DMS 273 treated with DMSO at 0.1 percent for 48 hours (cell line): ENCODE measurements at regions not wholly inside any gene's neighbourhood (a gene's known extent, or its start where the extent isn't known, plus 50 kb on each side); places are given as distances from the start of the nearest gene placed in this dataset.
"Not testable (repeated sequence)": the region's sequence is repeated elsewhere in the genome, so short reads cannot be mapped to it uniquely, and the experiment has no call there.

ENCODE experiments used
- DNase-seq: peaks from one replicate; lab custom pipeline; 2025; lab: John Stamatoyannopoulos, UW

DNA sequence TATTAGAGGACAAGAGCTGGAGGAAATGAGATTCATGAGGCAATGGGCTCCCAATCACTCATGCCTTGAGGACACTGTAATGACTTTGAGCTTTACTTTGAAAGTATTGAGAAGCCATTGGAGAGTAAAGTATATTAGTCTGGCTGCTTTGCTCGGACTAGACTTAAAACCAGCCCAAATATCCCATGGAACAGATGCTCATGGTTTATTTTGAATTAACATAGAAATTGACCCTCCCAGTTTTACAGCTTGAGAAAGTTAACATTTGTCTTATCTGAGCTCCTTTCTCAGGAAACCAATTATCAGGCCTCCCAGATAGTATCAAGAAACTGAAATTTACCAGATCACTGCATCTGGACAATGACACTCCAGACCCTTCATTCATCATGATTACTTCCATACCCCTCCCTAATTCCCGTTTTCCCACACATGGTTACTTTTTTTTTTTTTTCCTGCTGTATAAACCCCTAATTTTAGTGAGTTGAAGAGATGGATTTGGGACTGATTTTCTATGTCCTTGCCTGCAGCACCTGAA, 270.8 kb upstream of the SMIM30 start:
- no peak for DNase-seq

DNA sequence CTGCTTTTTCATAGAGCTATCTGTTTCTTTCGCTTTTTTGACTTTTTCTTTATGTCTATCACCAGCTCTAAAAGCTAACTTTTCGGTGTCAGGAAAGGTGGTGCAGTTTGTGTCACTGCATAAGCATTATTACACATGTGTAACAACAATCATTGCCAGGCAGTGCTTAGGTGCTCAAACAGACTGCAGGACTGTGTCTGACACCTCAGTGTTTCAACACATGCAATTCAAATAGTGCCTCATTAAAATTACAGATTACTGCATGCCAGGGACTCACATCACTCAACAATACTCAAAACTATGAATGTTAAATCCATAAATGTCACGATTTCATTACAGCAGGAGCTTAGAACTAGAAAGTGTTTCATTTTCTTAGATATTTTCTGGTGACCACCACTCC, 265.3 kb upstream of the SMIM30 start:
- no peak for DNase-seq

DNA sequence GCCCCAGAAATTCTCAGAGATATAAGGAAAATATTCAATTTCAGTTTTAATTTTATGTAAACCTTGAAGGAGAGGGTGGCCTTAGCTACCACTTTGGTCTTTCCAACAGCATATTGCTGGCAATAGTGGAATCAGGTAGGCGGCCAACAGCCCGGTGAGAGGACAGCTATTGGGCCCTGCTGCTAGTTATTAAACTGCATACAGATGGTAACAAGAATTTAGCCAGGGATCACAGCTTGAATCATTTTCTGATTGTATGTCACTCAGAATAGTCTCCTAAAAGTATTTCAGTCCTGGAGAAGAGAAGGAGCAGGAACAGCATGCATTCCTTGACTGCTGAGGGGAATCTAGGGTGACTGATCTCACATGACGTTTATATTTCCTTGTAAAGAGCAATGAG, 261.4 kb upstream of the SMIM30 start:
- no peak for DNase-seq

DNA sequence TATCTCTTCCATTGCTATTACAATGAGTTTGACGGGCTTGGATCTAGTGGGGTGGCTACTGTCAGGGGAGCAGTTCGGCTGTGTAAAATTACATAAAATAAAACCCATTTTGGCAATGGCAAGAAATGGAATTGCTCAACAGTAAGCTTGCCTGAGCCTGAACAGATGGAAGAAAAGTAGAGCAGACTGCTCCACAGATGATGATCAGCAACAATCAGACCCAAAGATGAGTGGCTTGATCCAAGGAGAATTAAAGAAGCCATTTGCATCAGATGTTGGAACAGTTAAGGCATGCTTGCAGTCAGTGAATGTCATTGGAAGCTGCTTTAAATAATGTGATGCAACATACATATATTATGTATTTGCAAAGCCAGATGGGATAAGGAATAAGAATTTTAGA, 256.6 kb upstream of the SMIM30 start:
- DNase-seq, result peak; percentile 76

DNA sequence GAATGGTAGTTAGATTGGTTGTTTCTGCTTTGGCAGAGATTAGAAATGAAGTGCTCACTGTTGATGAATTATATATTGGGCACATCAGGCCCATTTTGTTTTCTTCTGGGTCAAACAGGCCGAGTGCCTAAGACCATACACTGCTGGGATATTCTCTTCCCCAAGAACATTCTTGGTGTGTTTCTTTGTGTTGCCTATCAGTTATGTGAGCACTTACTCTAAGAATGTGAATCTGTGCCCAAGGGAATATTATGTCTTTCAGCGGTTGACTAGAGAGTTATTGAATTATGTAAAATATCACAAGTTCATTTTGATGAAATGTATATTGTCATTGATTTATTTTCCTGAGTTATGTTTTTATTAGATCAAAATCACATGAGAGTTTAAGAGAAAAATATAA, 255.5 kb upstream of the SMIM30 start:
- no peak for DNase-seq

DNA sequence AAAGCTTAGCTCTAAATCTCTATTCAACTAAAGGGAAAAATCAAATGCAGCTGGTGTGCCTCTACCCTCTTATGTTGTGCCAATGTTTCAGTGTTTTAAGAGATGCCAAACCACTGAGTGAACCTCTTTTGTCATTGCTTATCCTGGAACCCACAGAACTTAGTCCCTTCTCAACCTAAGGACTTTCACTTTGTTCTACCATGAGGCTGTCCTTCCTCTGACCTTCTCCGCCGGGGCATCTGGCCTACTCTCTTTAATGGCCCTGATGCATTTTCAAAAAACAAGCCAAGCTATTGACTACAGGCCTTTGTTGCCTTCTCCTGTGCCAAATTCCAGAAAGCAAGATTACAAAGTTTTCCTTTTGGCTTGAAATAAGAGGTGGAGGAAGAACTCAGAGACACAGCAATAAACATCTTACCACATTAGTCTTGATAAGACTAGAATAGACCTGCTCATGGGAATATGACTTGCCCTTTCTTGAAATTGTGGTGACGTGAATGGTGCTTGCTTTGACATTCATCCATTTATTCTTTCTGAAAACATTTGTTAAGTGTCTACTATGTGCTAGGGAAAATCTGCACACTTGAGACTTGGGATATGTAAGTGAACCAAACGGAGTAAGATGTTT, 253.2 kb upstream of the SMIM30 start:
- DNase-seq, result no peak

DNA sequence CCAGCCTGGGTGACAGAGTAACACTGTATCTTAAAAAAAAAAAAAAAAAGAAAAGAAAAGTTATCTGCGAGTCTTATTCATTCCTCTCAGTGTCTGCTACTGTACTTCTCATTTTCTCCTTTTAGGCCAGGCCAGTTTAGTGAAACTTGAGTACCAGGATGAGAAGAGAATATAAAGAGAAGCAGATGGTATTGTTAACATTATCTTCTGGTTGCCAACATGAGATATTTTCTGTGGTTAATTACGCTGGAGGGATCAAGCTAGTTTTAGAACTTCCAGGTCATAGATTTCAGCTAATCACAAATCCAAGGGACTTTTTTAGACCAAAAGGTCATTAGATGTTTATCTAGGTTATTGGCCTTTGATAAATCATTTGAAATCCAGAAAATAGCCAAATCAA, 252.6 kb upstream of the SMIM30 start:
- peak; percentile 74 for DNase-seq

DNA sequence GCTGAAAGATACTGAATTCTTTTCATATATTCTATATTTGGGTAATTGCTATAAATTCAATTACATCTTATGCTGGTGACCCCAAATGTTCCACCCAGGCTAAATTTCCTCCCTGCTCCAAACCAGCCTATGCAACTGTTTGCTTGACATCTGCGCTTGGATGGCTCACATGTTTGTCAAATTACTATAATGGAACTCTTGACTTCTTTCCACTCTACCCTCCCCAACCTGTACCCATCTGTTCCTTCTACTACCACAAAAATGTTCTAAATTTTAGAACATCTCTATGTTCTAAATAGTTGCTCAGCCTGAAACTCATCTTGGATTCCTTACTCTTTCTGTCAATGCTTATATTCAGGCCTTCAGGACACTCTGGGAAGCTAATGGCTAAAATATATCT, 249.9 kb upstream of the SMIM30 start:
- DNase-seq, result no peak

DNA sequence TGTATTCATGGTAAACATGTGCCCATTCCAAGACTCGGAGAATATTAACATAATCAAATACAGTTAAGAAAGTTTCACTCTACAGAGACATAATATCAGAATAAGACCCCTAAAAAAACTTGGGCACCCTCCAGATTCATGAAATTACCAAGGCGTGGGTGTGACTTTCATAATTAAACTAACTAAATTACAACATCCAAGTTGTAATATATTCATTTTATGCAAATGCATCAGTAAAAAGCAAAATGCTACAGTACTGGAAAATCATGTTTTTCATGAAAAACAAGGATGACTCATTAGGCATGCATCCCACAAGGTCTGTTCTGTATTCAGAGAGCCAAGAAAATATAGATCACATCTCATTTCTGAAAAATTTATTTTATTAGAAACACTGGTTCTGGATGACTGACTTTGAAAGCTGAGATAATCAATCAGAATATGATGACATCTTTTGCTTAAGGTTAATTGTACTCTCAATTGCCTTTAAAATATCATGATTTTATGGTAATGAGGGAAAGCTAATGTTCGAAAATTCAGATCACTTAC, 248.8 kb upstream of the SMIM30 start:
- no peak for DNase-seq

DNA sequence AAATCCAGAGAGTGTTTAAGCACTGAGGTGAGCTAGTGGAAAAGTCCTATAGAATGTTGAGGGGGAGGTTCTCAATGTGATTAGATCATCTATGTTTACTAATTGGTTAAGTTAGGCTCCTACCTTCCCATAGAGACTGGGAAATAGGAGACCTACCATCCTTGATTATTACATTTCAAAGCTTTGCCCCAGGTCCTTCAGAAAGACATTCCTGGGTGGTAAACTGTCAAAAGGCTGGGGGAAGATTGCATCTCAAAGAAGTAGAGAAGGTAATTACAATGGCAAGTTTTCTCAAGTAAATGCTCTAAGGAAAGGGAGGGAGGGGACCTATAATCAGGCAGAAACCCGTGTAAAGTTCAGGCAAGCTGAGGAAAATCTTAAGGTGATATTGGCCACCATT, 247.8 kb upstream of the SMIM30 start:
- DNase-seq, result no peak

DNA sequence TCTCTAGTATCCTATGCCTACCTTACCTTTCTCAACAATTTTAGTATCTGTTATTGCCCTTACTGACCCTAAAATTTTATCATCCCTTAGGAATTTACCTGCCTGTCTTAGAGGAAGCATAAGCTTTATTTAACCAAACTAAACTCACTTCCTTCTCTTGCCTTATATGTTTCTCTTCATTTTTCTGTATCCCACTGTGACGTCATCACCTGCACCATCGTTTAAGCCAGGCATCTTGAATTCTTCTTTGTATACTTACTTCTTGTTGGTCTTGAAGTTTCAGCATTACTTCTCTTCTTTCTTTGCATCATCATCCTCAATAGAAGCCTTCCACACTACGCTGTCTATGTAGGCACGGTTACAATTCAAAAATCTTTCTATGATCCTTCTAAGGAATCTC, 231.0 kb upstream of the SMIM30 start:
- DNase-seq, result no peak

DNA sequence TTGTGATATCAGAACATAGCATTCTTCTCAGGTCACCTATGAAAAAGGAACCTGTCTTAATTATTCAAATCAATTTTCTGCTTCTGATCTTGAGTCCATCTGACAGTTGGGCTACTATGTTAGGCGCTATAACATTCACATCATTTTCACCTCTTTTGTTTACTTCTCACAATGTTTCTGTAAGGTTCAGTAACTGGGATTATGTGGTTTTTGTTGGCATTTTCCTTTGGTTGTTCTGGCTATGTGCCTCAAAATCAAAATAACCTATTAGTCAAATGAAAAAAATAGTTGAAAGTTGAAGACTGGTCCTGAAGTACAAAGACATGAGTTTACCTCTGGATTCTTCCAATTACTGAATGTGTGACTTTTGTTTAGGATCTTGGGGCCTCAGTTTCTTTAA, 221.3 kb upstream of the SMIM30 start:
- DNase-seq, result no peak

DNA sequence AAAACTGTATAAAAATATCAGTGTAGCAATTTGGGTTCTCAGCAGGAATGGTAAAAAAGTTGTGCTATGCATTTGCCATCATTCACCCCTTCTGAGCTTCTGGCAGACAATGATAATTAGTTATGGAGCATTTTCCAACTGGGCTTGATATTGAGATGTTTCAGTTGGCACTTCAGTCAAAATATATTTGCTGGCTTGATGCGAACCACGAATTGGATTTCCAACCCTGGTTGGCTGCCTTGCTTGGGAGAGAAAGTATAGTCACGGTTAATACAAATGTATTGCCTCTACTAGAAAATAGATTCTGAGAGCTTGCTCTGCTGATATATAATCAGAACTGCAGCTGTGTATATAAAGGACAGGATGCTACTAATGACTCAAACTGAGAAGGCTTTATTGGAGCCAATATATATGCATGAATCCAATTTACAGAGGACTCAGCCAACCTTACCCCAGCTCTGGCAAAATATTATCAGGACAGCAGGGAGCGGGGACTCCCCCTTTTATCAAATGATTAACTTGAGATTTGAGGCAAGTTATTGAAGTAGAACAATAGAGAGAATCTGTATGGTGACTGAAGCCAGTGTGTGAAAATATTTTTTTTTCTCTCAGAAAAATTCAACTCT, 219.8 kb upstream of the SMIM30 start:
- no peak for DNase-seq

DNA sequence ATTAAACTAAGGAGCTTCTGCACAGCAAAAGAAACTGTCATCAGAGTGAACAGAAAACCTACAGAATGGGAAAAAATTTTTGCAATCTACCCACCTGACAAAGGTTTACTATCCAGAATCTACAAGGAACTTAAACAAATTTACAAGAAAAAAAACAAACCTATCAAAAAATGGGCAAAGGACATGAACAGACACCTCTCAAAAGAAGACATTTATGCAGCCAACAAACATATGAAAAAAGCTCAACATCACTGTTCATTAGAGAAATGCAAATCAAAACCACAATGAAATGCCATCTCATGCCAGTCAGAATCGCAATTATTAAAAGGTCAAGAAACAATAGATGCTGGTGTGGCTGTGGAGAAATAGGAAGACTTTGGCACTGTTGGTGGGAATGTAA, 218.5 kb upstream of the SMIM30 start:
- not testable (repeated sequence) for DNase-seq

DNA sequence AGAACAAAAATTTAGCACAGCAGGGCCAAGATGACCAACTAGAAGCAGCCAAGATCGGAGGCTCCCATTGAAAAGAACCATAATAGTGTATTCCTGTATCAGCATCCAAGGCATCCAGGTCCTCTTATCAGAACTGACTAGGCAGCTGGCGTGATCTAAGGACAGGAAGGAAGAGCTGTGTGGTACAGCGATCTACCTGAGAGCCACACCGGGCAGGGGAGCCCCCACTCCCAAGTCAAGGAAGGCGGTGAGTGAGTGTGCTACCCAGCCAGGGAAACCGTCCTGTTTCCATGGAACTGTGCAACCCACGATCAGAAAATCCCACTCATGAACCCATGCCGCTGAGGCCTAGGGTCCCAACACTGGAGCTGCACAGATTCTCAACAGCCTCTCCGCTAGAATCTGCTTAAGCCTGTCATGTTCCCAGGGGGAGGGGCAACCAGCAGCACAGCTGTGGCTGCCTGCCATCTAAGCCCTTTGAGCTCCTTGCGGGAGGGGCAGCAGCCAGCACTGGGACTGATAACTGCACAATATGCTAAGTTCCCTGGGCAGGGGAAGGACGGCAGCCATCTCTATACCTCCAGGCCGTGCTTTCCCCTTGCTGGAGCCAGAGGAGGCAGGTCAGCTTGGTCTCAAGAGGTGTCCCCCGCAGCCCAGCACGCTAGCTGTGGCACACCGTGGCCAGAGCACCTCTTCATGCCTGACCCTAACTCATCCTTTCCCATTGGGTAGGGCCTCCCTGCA, 213.0 kb upstream of the SMIM30 start:
- DNase-seq, result no peak

DNA sequence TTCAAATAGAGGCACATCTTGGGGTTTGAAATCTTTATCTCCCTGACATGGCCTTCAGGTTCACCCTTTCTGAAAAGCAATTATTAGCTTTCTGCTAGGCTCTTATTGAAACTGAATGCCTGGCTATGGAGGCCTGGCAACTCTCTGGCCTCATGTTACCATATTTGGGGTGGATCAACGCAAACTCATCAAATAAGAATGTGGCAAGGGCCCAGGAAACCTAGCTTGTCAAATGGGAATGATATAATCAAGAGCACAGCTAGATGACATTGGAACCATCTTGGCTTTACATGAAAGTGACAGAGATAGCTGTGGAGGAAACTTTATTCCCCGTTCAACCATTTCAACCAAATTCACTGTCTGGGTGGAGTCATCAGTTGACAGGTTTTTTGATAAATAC, 202.8 kb upstream of the SMIM30 start:
- no peak for DNase-seq

DNA sequence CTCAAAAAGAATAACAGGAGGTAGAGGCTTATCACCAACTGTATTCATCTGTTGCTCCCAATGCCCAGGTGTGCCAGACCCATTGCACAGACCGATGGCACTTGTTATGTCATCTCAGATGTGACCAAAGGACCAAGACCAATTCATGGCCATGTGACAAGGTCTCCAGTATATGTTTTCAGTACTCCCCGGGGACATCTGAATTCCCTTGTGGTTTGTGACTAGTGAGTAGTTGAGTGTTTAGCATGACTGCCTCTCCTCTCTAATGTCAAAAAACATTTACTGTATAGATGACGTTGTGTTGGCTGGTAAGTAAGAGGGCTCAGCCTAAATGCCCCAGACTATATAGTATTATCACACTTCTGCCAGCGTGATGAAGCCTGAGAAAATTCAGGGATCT, 202.1 kb upstream of the SMIM30 start:
- DNase-seq, result no peak

DNA sequence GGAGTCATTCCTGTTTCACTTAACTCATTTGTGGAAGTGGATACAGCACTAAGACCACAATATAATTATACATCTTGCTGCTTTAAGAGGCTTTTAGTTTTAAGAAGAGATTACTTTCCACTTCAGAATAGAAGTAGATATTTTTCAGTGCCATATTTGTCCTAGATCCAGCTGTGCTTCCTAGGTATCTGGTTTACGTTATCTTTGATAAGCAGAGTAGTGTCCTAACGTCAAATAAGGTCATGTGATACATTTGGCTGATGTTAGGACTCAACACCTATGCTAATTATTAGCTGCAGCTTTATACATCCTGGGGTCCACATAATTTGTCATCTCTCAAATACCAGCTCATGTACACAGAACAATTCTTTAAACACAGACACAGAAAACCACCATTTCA, 196.2 kb upstream of the SMIM30 start:
- DNase-seq, result no peak

DNA sequence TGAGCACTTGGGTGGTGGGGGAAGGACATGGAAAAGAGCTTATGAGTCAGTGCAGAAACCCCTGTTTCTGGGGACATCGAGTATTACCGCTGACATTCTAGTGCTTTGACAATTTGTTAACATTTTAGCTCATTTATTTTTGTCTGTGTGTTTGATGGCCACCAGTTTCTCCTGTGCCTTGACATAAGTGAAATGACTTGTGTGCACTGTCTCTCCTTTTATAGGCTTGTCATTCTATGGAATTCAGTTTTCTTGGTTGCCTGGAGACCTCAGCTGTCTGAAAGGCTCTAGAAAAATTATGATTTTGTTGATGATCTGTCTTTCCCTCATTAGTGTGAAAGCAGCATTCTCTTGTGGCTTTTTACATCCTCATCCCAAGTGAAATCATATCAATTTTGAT, 190.0 kb upstream of the SMIM30 start:
- no peak for DNase-seq

DNA sequence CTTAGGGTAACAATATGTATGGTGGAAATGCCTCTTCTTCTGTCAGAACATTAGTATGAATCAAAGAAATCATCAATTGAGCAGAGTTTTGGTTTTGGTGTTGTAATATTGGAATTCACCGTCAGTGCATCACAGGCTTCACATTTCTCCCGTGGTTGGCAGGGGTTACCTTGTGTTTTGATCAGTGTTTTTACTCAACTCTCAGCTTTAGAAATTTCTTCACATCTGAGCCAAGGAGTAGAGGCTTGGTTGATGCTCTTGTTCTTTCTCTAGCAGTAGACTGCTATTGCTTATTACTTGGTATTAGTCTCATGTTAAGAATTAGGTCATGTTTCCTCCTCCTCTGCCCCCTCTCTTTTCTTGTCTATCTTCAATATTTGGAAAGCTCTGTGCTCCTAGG, 188.8 kb upstream of the SMIM30 start:
- no peak for DNase-seq

DNA sequence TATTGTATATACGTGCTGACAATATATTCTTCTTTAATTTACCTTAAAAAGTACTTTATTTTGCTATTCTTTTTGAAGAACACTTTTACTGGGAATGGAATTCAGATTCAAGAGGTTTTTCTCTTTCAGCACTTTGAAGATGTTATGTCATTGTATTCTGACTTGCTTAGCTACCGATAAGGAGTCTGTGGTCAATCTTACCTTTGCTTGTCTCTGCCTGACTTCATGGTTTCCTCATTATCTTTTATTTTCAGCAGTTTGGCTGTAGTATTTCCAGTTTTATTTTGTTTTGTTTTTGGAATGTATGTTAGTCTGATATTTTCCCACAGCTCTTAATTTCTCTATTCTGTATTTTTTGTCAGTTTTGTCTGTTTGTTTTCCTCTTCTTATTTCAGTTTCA, 187.9 kb upstream of the SMIM30 start:
- DNase-seq, result no peak

DNA sequence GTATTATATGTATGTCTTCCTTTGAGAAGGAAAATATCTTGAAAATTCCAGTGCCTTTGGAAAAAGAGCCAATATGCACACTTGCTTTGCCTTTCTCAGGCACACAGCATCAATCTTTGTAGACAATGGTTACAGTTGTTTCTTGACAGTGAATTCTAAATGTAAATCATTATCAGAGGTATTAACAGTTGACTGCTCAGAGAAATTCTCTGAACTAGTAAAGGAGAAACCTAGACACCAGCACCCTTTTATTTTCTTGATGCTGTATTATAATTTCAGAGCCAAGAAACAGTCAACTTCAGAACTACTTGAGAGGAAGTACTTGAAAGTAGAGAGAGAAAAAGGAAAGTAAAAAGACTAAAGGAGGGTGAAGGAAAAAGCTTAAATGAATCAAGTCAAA, 185.8 kb upstream of the SMIM30 start:
- no peak for DNase-seq

DNA sequence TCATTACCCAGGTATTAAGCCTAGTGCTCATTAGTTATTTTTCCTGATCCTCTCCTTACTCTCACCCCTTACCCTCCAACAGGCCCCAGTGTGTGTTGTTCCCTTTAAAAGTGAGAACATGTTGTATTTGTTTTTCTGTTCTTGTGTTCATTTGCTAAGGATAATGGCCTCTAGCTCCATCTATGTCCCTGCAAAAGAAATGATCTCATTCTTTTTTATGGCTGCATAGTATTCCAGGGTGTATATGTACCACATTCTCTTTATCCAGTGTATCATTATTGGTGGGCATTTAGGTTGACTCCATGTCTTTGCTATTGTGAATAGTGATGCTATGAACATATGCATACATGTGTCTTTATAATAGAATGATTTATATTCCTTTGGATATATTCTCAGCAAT, 185.0 kb upstream of the SMIM30 start:
- not testable (repeated sequence) for DNase-seq
